NCI-H345 treated with DMSO at 0.1 percent for 48 hours (cell line): ENCODE measurements at regions not wholly inside any gene's neighbourhood (a gene's known extent, or its start where the extent isn't known, plus 50 kb on each side); places are given as distances from the start of the nearest gene placed in this dataset.
"Not testable (repeated sequence)": the region's sequence is repeated elsewhere in the genome, so short reads cannot be mapped to it uniquely, and the experiment has no call there.

Source experiments
- DNase-seq: peaks from one replicate; lab custom pipeline; 2025; ENCODE audit not compliant: unreplicated experiment; lab: John Stamatoyannopoulos, UW

GRCh38 chr3:10109-10996 lies 186.2 kb upstream of the CHL1 start:
- not testable (repeated sequence) for DNase-seq

DNA sequence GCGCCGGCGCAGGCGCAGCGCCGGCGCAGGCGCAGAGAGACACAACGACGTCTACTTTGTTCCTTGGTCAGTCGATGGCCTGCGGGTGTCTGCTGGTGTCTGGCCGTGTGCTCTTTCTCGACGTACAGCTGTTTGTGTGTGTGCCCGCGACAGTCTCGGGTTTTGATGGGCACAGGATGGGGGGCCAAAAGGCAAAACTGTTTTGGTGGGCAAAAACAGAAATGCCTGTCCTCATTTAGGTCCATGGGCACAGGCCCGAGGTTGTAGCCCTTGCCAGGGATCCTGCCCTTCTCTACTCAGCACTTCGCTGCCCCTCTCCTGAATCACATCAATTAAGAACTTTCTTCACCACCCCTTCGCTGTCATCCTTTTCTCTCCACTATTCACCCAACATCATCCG lies 184.8 kb upstream of the CHL1 start:
- no peak for DNase-seq

- no peak for DNase-seq
Measured at GRCh38 chr3:14652-15051, 181.9 kb upstream of the CHL1 start.

- DNase-seq = no peak
Measured at GRCh38 chr3:16366-16765, 180.2 kb upstream of the CHL1 start.

GRCh38 chr3:20421-20820 lies 176.1 kb upstream of the CHL1 start:
- DNase-seq = no peak

- no peak for DNase-seq
Measured at GRCh38 chr3:24006-24405, 172.6 kb upstream of the CHL1 start.

DNA sequence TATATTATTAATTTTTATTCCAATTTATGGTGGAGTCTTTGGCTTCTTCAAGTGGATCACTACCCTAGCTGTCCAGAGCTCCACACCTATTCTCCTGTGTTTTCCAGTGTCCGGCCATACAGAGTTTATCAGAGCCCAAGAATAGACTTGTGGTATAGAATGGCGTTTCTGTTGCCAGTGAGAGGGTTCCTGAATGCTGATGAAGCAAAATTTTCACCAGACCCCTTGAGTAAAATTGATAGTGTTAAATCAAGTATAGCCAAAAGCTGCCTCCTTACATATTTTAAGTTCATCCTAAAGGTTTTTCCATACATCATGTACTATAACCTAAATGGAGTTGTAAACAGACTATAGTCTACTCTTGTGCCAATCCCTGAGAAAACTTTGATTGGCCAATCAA lies 171.5 kb upstream of the CHL1 start:
- no peak for DNase-seq

- DNase-seq = not testable (repeated sequence)
Measured at GRCh38 chr3:35985-36384, 160.6 kb upstream of the CHL1 start.

DNA sequence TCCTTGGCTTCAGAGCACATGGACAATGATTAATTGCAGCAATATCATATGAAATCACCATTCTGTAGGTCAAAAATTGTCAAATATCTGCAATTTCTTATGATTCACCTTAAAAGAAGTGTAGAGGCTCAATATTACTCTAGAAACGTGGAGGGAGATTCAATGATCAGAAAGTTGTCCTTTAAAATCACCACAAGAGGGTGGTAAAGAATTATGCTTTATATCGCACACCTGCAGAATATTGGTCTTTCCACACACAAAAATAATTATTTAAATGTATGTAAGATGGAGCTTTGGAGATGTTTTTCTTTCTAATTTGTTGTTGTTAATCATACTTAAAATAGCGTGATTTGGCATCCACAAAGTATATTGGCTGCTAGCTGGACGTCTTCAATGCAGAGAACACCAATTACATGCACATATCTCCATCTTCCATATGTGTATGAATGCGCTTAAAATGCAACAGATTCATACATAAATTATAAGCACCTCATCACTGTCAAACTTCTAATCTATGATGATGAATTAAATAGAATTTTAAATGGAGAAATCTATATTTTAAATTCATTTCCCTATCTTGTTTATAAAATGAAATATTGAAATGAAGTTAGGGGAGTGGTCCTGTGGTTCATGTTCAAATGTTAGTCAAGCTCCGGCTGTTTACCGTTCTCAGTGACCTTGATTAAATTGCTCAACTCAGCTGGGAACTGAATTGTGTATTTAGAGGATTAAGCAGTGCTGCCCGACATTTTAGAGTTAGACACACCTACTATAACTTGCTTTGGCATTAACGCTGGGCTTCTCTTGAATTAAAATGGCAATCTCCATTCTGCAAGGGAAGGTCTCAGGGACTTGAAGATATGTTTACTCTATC lies 153.5 kb upstream of the CHL1 start:
- DNase-seq = peak; percentile 31

- DNase-seq = no peak
Measured at GRCh38 chr3:44028-44676, 152.4 kb upstream of the CHL1 start.

GRCh38 chr3:44941-45340 lies 151.6 kb upstream of the CHL1 start:
- not testable (repeated sequence) for DNase-seq

GRCh38 chr3:46576-46975 lies 150.0 kb upstream of the CHL1 start:
- DNase-seq = no peak

DNA sequence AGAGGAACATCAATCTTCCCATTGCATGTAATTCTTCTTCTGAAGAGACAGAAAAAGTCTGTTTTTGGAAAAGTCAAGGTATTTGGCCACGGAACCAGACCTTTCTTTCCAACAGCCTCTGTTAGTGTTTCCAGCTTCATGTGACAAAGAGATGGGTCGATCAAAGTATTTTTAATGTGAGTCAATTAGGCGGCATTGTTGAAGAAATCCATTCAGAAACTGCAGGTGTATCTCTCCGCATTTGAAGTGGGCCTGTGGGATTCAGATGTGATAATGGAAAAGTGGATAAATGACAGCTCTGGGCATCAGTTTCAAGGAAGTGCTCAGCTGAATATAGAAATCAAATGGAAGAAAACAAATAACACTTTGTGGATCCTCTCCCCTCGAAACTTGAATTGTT lies 143.1 kb upstream of the CHL1 start:
- DNase-seq = peak; percentile 63

GRCh38 chr3:54240-54639 lies 142.3 kb upstream of the CHL1 start:
- DNase-seq = peak; percentile 16

GRCh38 chr3:56672-57071 lies 139.9 kb upstream of the CHL1 start:
- DNase-seq = no peak

- no peak for DNase-seq
Measured at GRCh38 chr3:59854-60253, 136.7 kb upstream of the CHL1 start.

DNA sequence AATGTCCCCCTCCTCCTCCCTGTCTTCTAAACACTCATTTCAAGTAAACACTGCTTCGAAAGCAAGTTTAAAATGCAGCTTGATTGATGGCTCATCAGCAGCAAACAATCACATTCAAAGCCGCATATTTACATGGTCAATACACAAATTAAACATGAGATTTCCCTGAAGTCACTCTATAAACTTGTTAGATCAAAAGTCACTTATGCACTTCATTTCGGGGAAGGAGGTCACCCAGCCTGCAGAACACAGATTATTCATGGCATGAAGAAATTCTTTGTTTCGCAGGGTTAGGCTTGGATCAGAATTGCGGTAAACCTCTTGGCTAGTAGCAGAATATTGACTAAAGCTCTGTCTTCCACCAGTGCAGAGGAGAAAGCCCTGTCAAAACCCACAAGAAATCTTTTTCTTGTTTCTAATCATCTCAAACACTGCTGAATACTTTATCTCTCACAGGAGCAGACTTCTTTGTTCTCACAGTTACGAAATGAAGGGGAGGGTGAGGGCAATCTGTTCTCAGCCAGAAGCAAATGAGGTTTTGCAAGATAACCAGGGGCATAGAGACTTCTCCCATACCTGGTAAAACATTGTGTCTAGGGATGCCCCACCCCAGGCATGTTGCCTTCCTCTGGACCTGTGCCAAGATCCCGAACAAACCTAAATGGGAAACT lies 133.3 kb upstream of the CHL1 start:
- DNase-seq = peak; percentile 28

DNA sequence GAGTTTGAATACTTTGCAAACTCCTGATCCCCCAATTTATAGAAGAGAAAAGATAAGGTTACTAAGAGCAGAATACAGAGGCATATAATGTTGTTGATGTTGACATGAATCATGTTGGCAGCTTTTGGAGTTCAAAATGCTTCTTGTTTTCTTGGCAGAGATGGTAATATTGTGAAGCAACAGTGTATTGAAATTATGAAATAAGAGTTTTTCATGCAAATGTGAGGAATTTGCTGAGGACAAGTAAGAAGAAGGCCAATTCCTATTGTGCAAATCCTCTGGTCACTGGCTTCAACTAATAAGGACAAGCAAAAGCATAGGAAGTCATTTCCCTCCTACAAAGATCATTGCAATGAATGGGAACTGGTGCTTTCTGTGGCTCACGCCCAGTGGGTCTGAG lies 126.9 kb upstream of the CHL1 start:
- no peak for DNase-seq

DNA sequence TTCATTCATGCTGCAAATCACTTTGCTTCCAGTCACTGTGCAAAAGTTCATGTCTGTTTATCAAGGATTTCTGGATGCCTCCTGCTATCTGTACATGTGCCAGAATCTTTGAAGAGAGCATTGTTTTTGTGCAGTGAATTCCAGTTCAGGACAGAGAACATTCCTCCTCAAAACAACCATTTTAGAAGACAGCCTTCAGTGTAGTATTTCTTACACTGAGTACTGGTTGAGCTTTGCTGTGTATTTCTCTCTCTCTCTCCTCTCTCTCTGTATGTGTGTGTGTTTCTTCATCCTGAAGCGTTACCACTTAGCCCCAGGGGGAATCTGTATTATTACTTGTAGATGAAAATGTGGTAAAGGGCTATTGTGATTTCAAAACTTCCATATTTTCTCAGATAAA lies 123.8 kb upstream of the CHL1 start:
- no peak for DNase-seq

DNA sequence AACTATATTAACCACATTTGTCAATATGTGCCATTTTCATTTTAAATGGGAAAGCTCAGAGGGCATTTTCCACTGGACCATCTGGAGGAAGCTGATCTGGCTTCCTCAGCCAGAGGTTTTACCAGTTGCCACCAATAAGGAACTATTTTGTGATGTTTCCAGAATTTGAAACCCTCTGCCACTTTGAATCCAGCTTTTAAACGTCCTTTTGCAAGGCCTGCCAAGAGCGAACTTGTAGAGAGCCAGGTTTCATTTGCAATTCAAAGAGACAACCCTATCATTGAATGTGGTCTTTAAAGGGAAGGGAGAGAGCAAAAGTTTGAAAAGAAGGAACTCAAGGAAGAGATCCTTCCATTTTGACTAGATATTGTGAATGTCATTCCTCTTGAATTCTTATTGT lies 123.3 kb upstream of the CHL1 start:
- DNase-seq = no peak

DNA sequence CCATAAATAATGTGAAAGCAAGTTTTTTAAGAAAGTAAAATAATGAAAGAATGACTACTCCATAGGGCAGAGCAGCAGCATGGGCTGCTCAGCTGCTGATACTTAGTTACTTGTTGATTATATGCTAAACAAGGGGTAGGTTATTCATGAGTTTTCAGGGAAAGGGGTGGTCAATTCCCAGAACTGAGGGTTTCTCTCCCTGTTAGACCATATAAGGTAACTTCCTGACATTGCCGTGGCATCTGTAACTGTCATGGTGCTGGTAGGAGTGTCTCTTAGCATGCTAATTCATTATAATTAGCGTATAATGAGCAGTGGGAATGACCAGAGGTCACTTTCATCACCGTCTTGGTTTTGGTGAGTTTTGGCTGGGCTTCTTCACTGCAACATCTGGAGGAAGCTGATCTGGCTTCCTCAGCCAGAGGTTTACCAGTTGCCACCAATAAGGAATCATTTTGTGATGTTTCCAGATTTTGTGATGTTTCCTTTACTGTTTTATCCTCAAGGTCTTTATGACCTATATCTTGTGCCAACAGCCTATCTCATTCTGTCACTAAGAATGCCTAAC lies 121.8 kb upstream of the CHL1 start:
- no peak for DNase-seq
